H1 (cell line): ENCODE measurements at regions not wholly inside any gene's neighbourhood (a gene's known extent, or its start where the extent isn't known, plus 50 kb on each side); places are given as distances from the start of the nearest gene placed in this dataset.

ENCODE experiments used
- CTCF ChIP-seq, 3 experiments: IDR thresholded peaks; 1 replicate in 2 of 3; 2 replicates in 1 of 3; pipeline versions ENCODE4 v1.5.1 to v1.6.1; 2011; ENCODE audit warnings: low read length in 3 of 3, mild to moderate bottlenecking in 3 of 3, inconsistent platforms in 2 of 3, low read depth in 1 of 3, moderate library complexity in 1 of 3; ENCODE audit not compliant: insufficient read depth in 1 of 3; ENCODE audit errors: control extremely low read depth in 1 of 3
- KDM1A ChIP-seq: fragments of 200-600, 300-600 bp; sonication (generic); IDR thresholded peaks from 2 replicates; pipeline ENCODE4 v1.7.1; 2016; ENCODE audit warnings: mild to moderate bottlenecking, low read length, borderline replicate concordance

- no peak for TF ChIP-seq KDM1A
- TF ChIP-seq CTCF (IDR thresholded peaks at IDR 0.05; ENCODE audit: control extremely low read depth in 1 of 3, insufficient read depth in 1 of 3, low read depth in 1 of 3, low read length in 3 of 3), result no peak
These were observed 140.6 kb upstream of the MOCS2 start for GRCh38 chr5:53250201-53250550.
